ENCODE measurements at regions not wholly inside any gene's neighbourhood (a gene's known extent, or its start where the extent isn't known, plus 50 kb on each side); places are given as distances from the start of the nearest gene placed in this dataset.

- DNase-seq (ENCODE audit: low read depth, low spot score), result no peak
- no peak overlapping the region for H3K4me3 ChIP-seq (ENCODE audit: low read length)
These were observed 155.7 kb downstream of the C9orf50 start for GRCh38 chr9:129464972-129465833.

- no peak overlapping the region for H3K4me3 ChIP-seq (ENCODE audit: low read length)
- DNase-seq (ENCODE audit: low read depth, low spot score), result no peak
These were observed 156.9 kb downstream of the C9orf50 start for GRCh38 chr9:129463994-129464393.

GRCh38 chr9:129463477-129463876 is 157.4 kb downstream of the C9orf50 start:
- DNase-seq (ENCODE audit: low read depth, low spot score), result no peak
- no peak overlapping the region for H3K4me3 ChIP-seq (ENCODE audit: low read length)

- DNase-seq (ENCODE audit: low read depth, low spot score), result no peak
These were observed 158.5 kb downstream of the C9orf50 start for GRCh38 chr9:129462360-129462759.

GRCh38 chr9:129460323-129461261 is 160.3 kb downstream of the C9orf50 start:
- H3K4me3 ChIP-seq (ENCODE audit: low read length), result peak overlapping the region; percentile 37
- peak; percentile 85 for DNase-seq (ENCODE audit: low read depth, low spot score)

More at GRCh38 chr9:129462360-129462759, 158.5 kb downstream of the C9orf50 start:
- H3K4me3 ChIP-seq (ENCODE audit: low read length), result no peak overlapping the region

- H3K4me3 ChIP-seq (ENCODE audit: low read length), result peak overlapping the region; percentile 9
- DNase-seq (ENCODE audit: low read depth, low spot score), result no peak
These were observed 161.2 kb downstream of the C9orf50 start for GRCh38 chr9:129459547-129460322.

GRCh38 chr9:129458663-129459546 is 162.0 kb downstream of the C9orf50 start:
- H3K4me3 ChIP-seq (ENCODE audit: low read length), result no peak overlapping the region
- DNase-seq (ENCODE audit: low read depth, low spot score), result no peak

GRCh38 chr9:129458155-129458661 is 162.7 kb downstream of the C9orf50 start:
- H3K4me3 ChIP-seq (ENCODE audit: low read length), result no peak overlapping the region
- DNase-seq (ENCODE audit: low read depth, low spot score), result peak; percentile 55

- no peak for DNase-seq (ENCODE audit: low read depth, low spot score)
- H3K4me3 ChIP-seq (ENCODE audit: low read length), result no peak overlapping the region
These were observed 163.5 kb downstream of the C9orf50 start for GRCh38 chr9:129457325-129457779.

- no peak for DNase-seq (ENCODE audit: low read depth, low spot score)
- H3K4me3 ChIP-seq (ENCODE audit: low read length), result no peak overlapping the region
These were observed 164.2 kb downstream of the C9orf50 start for GRCh38 chr9:129456549-129457324.

GRCh38 chr9:129455151-129455995 is 165.5 kb downstream of the C9orf50 start:
- no peak for DNase-seq (ENCODE audit: low read depth, low spot score)
- no peak overlapping the region for H3K4me3 ChIP-seq (ENCODE audit: low read length)

GRCh38 chr9:129454467-129455067 is 166.3 kb downstream of the C9orf50 start:
- no peak for DNase-seq (ENCODE audit: low read depth, low spot score)
- no peak overlapping the region for H3K4me3 ChIP-seq (ENCODE audit: low read length)

- DNase-seq (ENCODE audit: low read depth, low spot score), result no peak
- H3K4me3 ChIP-seq (ENCODE audit: low read length), result no peak overlapping the region
These were observed 167.2 kb downstream of the C9orf50 start for GRCh38 chr9:129453734-129454133.

- no peak overlapping the region for H3K4me3 ChIP-seq (ENCODE audit: low read length)
- DNase-seq (ENCODE audit: low read depth, low spot score), result no peak
These were observed 169.2 kb downstream of the C9orf50 start for GRCh38 chr9:129451669-129452068.

- H3K4me3 ChIP-seq (ENCODE audit: low read length), result no peak overlapping the region
- DNase-seq (ENCODE audit: low read depth, low spot score), result no peak
These were observed 169.7 kb downstream of the C9orf50 start for GRCh38 chr9:129451089-129451656.

GRCh38 chr9:129449066-129449465 is 171.8 kb downstream of the C9orf50 start:
- no peak for DNase-seq (ENCODE audit: low read depth, low spot score)
- no peak overlapping the region for H3K4me3 ChIP-seq (ENCODE audit: low read length)

All from Jurkat, Clone E6-1 (cell line).